Activated CD4-positive, CD25-positive, alpha-beta regulatory T cell treated with anti-CD3 and anti-CD28 coated beads, Interleukin-2, amount 50 U/mL, for 24 hours (primary cell): ENCODE measurements at regions not wholly inside any gene's neighbourhood (a gene's known extent, or its start where the extent isn't known, plus 50 kb on each side); places are given as distances from the start of the nearest gene placed in this dataset.

Experiments used
- ATAC-seq, 2 donors: fragments of 150-1000 bp; cut with Tn5 transposase; one replicate each; pipeline ENCODE4 v1.10.0; 2021; ENCODE audit warnings: mild to moderate bottlenecking in 1 of 2, moderate library complexity in 1 of 2

- ATAC-seq = no peak
Observed at GRCh38 chr11:23961503-23962338, 535.1 kb upstream of the LUZP2 start.

GRCh38 chr11:23973244-23973643 is 523.6 kb upstream of the LUZP2 start:
- no peak for ATAC-seq

- ATAC-seq = no peak
Observed at GRCh38 chr11:23974051-23974450, 522.8 kb upstream of the LUZP2 start.

- ATAC-seq = no peak
Observed at GRCh38 chr11:23974601-23975000, 522.3 kb upstream of the LUZP2 start.

GRCh38 chr11:23976426-23976825 is 520.4 kb upstream of the LUZP2 start:
- ATAC-seq = no peak

- ATAC-seq = no peak
Observed at GRCh38 chr11:23976841-23977271, 520.0 kb upstream of the LUZP2 start.

- ATAC-seq = no peak
Observed at GRCh38 chr11:23988381-23989006, 508.4 kb upstream of the LUZP2 start.

- ATAC-seq = no peak
Observed at GRCh38 chr11:23990346-23991164, 506.3 kb upstream of the LUZP2 start.

GRCh38 chr11:23991165-23991539 is 505.7 kb upstream of the LUZP2 start:
- no peak for ATAC-seq

- no peak for ATAC-seq
Observed at GRCh38 chr11:23995891-23996290, 501.0 kb upstream of the LUZP2 start.

GRCh38 chr11:23997356-23997755 is 499.5 kb upstream of the LUZP2 start:
- ATAC-seq = no peak

- no peak for ATAC-seq
Observed at GRCh38 chr11:24005202-24005876, 491.5 kb upstream of the LUZP2 start.

- no peak for ATAC-seq
Observed at GRCh38 chr11:24043842-24044241, 453.0 kb upstream of the LUZP2 start.

- ATAC-seq = no peak
Observed at GRCh38 chr11:24046731-24047130, 450.1 kb upstream of the LUZP2 start.

- no peak for ATAC-seq
Observed at GRCh38 chr11:24056051-24056450, 440.8 kb upstream of the LUZP2 start.

- no peak for ATAC-seq
Observed at GRCh38 chr11:24060125-24060524, 436.7 kb upstream of the LUZP2 start.

- ATAC-seq = no peak
Observed at GRCh38 chr11:24064309-24064903, 432.4 kb upstream of the LUZP2 start.

GRCh38 chr11:24068197-24068596 is 428.7 kb upstream of the LUZP2 start:
- no peak for ATAC-seq

GRCh38 chr11:24070435-24070834 is 426.4 kb upstream of the LUZP2 start:
- ATAC-seq = no peak

- no peak for ATAC-seq
Observed at GRCh38 chr11:24078018-24078417, 418.8 kb upstream of the LUZP2 start.

GRCh38 chr11:24082241-24082640 is 414.6 kb upstream of the LUZP2 start:
- no peak for ATAC-seq

- no peak for ATAC-seq
Observed at GRCh38 chr11:24082860-24083259, 414.0 kb upstream of the LUZP2 start.

- no peak for ATAC-seq
Observed at GRCh38 chr11:24084956-24085355, 411.9 kb upstream of the LUZP2 start.
